GM23338 (cell line): ENCODE measurements at regions not wholly inside any gene's neighbourhood (a gene's known extent, or its start where the extent isn't known, plus 50 kb on each side); places are given as distances from the start of the nearest gene placed in this dataset.

ENCODE experiments used
- ATAC-seq: fragments of 200-7000 bp; cut with Tn5 transposase; 3 replicates; pipeline ENCODE4 v1.9.1; 2020
- DNase-seq: peaks from one replicate; pipeline ENCODE4 v3.0.0-alpha.2; 2015; ENCODE audit warnings: low spot score
- H2AFZ ChIP-seq: fragments of 200-600 bp; sonication (generic); 2 replicates; pipeline ENCODE4 v1.8.0; 2016; ENCODE audit warnings: antibody characterized with exemption, mild to moderate bottlenecking, moderate library complexity
- H3F3A ChIP-seq: fragments of 200-600 bp; sonication (generic); replicated peaks from 2 replicates; pipeline ENCODE4 v1.8.0; 2017; ENCODE audit warnings: antibody characterized with exemption, mixed run types, low read depth
- H3K27ac ChIP-seq: fragments of 200-600 bp; sonication (generic); 2 replicates; pipeline ENCODE4 v1.6.1; 2016; ENCODE audit warnings: low read depth
- H3K27me3 ChIP-seq: fragments of 200-600 bp; sonication (generic); 2 replicates; pipeline ENCODE4 v1.8.0; 2016; ENCODE audit warnings: mild to moderate bottlenecking, mixed run types, moderate library complexity; ENCODE audit not compliant: insufficient read depth
- H3K36me3 ChIP-seq: fragments of 200-600 bp; sonication (generic); 2 replicates; pipeline ENCODE4 v1.8.0; 2016; ENCODE audit warnings: mild to moderate bottlenecking; ENCODE audit not compliant: insufficient read depth
- H3K4me1 ChIP-seq: fragments of 200-600 bp; sonication (generic); 2 replicates; pipeline ENCODE4 v1.8.0; 2016; ENCODE audit warnings: mild to moderate bottlenecking, moderate library complexity; ENCODE audit not compliant: insufficient read depth
- H3K4me2 ChIP-seq: fragments of 200-600 bp; sonication (generic); 2 replicates; pipeline ENCODE4 v1.7.1; 2017; ENCODE audit warnings: mixed run types
- H3K4me3 ChIP-seq: fragments of 200-600 bp; sonication (generic); 2 replicates; pipeline ENCODE4 v1.6.1; 2016; ENCODE audit warnings: mixed run types
- H3K79me2 ChIP-seq: fragments of 200-600 bp; sonication (generic); replicated peaks from 2 replicates; pipeline ENCODE4 v1.8.0; 2017; ENCODE audit warnings: mild to moderate bottlenecking; ENCODE audit not compliant: insufficient read depth
- H3K9me2 ChIP-seq: fragments of 200-600 bp; sonication (generic); 2 replicates; pipeline ENCODE4 v1.8.0; 2017; ENCODE audit not compliant: insufficient read depth
- H4K20me1 ChIP-seq: fragments of 200-600 bp; sonication (generic); replicated peaks from 2 replicates; pipeline ENCODE4 v1.8.0; 2017; ENCODE audit warnings: mild to moderate bottlenecking; ENCODE audit not compliant: insufficient read depth
- H3K27ac Mint-ChIP-seq: 2 replicates; pipeline ENCODE4 v1.8.0; 2020; ENCODE audit warnings: inconsistent platforms, mild to moderate bottlenecking, moderate library complexity, mixed read lengths
- H3K27me3 Mint-ChIP-seq: 3 replicates; pipeline ENCODE4 v1.8.0; 2022; ENCODE audit warnings: low read depth, mild to moderate bottlenecking, moderate library complexity, mixed read lengths, inconsistent platforms; ENCODE audit not compliant: insufficient read depth, poor library complexity
- H3K36me3 Mint-ChIP-seq: 3 replicates; pipeline ENCODE4 v1.8.0; 2021; ENCODE audit warnings: low read depth, mild to moderate bottlenecking, inconsistent platforms, moderate library complexity, mixed read lengths
- H3K4me1 Mint-ChIP-seq: 3 replicates; pipeline ENCODE4 v1.8.0; 2020; ENCODE audit warnings: mild to moderate bottlenecking, inconsistent platforms, mixed read lengths
- H3K4me3 Mint-ChIP-seq: 3 replicates; pipeline ENCODE4 v1.8.0; 2021; ENCODE audit warnings: moderate library complexity, mild to moderate bottlenecking, inconsistent platforms, mixed read lengths
- H3K9me3 Mint-ChIP-seq: 3 replicates; pipeline ENCODE4 v1.8.0; 2020; ENCODE audit warnings: moderate library complexity, mild to moderate bottlenecking, inconsistent platforms, mixed read lengths
- CREB1 ChIP-seq: fragments of 250-450 bp; sonication (Bioruptor Pico); IDR thresholded peaks from 2 replicates; pipeline ENCODE4 v1.5.0; 2020; ENCODE audit warnings: low read depth, mild to moderate bottlenecking, moderate library complexity
- EZH2phosphoT487 ChIP-seq: fragments of 200-600 bp; sonication (generic); IDR thresholded peaks from one replicate; pipeline ENCODE4 v1.8.1; 2018; ENCODE audit warnings: antibody characterized with exemption; ENCODE audit not compliant: unreplicated experiment
- JUNB ChIP-seq: IDR thresholded peaks from one replicate; pipeline ENCODE4 v1.6.1; 2016; ENCODE audit warnings: antibody characterized with exemption; ENCODE audit not compliant: unreplicated experiment
- NANOG ChIP-seq: IDR thresholded peaks from 2 replicates; pipeline ENCODE4 v1.6.1; 2016; ENCODE audit warnings: antibody characterized with exemption, borderline replicate concordance
- POLR2AphosphoS5 ChIP-seq: IDR thresholded peaks from 2 replicates; pipeline ENCODE4 v1.6.1; 2016; ENCODE audit warnings: antibody characterized with exemption, low read depth
- STAT1 ChIP-seq: IDR thresholded peaks from one replicate; pipeline ENCODE4 v1.6.1; 2016; ENCODE audit warnings: antibody characterized with exemption; ENCODE audit not compliant: unreplicated experiment
- ZNF114 ChIP-seq: fragments of 250-450 bp; sonication (Bioruptor Pico); IDR thresholded peaks from 2 replicates; pipeline ENCODE4 v1.5.0; 2020; ENCODE audit warnings: mild to moderate bottlenecking, moderate library complexity
- ZNF331 ChIP-seq: fragments of 250-450 bp; sonication (Bioruptor Pico); IDR thresholded peaks from 2 replicates; pipeline ENCODE4 v1.5.0; 2020; ENCODE audit warnings: low read depth, mild to moderate bottlenecking, moderate library complexity
- TF ChIP-seq, protein P1 (sequence below), 2 experiments: fragments of 200-600 bp in 1 of 2; sonication (generic) in 1 of 2; conservative IDR thresholded peaks; 2 replicates each; pipeline versions ENCODE4 v1.5.1 to v1.6.1; 2016 to 2017; ENCODE audit warnings: antibody characterized with exemption in 2 of 2, low read depth in 2 of 2, mild to moderate bottlenecking in 2 of 2, moderate library complexity in 1 of 2
- TF ChIP-seq, protein P2 (sequence below): IDR thresholded peaks from 2 replicates; pipeline ENCODE4 v1.6.1; 2016; ENCODE audit warnings: antibody characterized with exemption
- TF ChIP-seq, protein P3 (sequence below): IDR thresholded peaks from one replicate; pipeline ENCODE4 v1.6.1; 2018; ENCODE audit warnings: antibody characterized with exemption; ENCODE audit not compliant: unreplicated experiment
- TF ChIP-seq, protein P4 (sequence below): fragments of 250-450 bp; sonication (Bioruptor Pico); IDR thresholded peaks from 2 replicates; pipeline ENCODE4 v1.5.0; 2020; ENCODE audit warnings: mild to moderate bottlenecking, moderate library complexity

DNA sequence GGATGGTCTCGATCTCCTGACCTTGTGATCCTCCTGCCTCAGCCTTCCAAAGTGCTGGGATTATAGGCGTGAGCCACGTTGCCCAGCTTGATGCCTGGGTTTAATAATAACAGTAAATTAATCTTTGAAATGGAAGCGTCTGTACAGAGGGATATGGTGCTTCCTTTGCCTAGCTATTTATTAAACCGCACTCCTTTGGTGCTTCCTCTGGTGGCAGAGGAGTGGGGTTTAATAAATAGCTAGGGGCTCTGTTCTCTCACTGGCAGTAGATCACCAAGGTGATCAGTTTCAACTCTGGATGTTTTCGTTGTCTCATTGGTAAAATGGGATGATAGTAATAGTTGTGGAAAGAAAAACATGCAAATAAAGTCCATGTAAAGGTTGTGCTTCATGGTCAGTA is 1122.5 kb upstream of the WWC1 start (continued):
- TF ChIP-seq, protein P1, sequence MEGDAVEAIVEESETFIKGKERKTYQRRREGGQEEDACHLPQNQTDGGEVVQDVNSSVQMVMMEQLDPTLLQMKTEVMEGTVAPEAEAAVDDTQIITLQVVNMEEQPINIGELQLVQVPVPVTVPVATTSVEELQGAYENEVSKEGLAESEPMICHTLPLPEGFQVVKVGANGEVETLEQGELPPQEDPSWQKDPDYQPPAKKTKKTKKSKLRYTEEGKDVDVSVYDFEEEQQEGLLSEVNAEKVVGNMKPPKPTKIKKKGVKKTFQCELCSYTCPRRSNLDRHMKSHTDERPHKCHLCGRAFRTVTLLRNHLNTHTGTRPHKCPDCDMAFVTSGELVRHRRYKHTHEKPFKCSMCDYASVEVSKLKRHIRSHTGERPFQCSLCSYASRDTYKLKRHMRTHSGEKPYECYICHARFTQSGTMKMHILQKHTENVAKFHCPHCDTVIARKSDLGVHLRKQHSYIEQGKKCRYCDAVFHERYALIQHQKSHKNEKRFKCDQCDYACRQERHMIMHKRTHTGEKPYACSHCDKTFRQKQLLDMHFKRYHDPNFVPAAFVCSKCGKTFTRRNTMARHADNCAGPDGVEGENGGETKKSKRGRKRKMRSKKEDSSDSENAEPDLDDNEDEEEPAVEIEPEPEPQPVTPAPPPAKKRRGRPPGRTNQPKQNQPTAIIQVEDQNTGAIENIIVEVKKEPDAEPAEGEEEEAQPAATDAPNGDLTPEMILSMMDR (conservative IDR thresholded peaks at IDR 0.05; ENCODE audit: low read depth in 2 of 2): no peak
- TF ChIP-seq POLR2AphosphoS5 (no peak), STAT1 (no peak), JUNB (no peak), EZH2phosphoT487 (no peak), CREB1 (no peak), ZNF331 (no peak)
- TF ChIP-seq, protein P2, sequence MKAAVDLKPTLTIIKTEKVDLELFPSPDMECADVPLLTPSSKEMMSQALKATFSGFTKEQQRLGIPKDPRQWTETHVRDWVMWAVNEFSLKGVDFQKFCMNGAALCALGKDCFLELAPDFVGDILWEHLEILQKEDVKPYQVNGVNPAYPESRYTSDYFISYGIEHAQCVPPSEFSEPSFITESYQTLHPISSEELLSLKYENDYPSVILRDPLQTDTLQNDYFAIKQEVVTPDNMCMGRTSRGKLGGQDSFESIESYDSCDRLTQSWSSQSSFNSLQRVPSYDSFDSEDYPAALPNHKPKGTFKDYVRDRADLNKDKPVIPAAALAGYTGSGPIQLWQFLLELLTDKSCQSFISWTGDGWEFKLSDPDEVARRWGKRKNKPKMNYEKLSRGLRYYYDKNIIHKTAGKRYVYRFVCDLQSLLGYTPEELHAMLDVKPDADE: no peak

DNA sequence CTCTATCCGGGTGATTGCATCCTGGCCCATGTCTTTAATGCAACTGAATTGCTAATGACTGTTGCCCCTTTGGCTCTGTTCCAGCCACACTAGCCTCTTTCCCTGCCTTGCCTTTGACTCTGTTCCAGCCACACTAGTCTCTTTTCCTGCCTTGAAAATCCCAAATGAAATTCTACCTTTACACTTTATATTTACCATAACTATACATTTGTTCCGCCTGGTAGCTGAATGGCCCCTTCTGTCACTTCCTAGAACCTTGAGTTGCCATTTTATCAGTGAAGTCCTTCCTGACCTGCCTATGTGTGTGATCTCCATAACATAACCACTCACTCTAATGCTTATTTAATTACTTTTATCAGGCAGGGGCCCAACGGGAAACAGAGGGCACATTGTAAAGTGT is 1120.4 kb upstream of the WWC1 start:
- no peaks in the 10 kb centered on the region for H3K27me3 Mint-ChIP-seq
- no peaks in the 10 kb centered on the region for H3K79me2 ChIP-seq
- H3K36me3 Mint-ChIP-seq: no peaks in the 10 kb centered on the region
- 0 out of 2 replicates have a peak overlapping the region, but pooled peaks have one; percentile 20 for H2AFZ ChIP-seq
- H3K4me2 ChIP-seq: no peak overlapping the region
- no peak for ATAC-seq
- peaks cover 29% of the 10 kb centered on the region for H3K4me1 Mint-ChIP-seq
- no peaks in the 10 kb centered on the region for H4K20me1 ChIP-seq
- H3K27me3 ChIP-seq: no peaks in the 10 kb centered on the region
- peaks cover 10% of the 10 kb centered on the region for H3K4me1 ChIP-seq
- H3K27ac Mint-ChIP-seq: no peak overlapping the region
- no peak overlapping the region for H3K4me3 ChIP-seq
- H3K27ac ChIP-seq: no peak overlapping the region
- H3K9me3 Mint-ChIP-seq: no peaks in the 10 kb centered on the region
- no peaks in the 10 kb centered on the region; the same call in 1 of the 2 replicates for H3K9me2 ChIP-seq
- no peak for DNase-seq
- H3F3A ChIP-seq: no peaks in the 10 kb centered on the region
- H3K4me3 Mint-ChIP-seq: no peak overlapping the region
- H3K36me3 ChIP-seq: no peaks in the 10 kb centered on the region
- no peak for TF ChIP-seq EZH2phosphoT487
- no peak for TF ChIP-seq JUNB
- TF ChIP-seq, protein P3, sequence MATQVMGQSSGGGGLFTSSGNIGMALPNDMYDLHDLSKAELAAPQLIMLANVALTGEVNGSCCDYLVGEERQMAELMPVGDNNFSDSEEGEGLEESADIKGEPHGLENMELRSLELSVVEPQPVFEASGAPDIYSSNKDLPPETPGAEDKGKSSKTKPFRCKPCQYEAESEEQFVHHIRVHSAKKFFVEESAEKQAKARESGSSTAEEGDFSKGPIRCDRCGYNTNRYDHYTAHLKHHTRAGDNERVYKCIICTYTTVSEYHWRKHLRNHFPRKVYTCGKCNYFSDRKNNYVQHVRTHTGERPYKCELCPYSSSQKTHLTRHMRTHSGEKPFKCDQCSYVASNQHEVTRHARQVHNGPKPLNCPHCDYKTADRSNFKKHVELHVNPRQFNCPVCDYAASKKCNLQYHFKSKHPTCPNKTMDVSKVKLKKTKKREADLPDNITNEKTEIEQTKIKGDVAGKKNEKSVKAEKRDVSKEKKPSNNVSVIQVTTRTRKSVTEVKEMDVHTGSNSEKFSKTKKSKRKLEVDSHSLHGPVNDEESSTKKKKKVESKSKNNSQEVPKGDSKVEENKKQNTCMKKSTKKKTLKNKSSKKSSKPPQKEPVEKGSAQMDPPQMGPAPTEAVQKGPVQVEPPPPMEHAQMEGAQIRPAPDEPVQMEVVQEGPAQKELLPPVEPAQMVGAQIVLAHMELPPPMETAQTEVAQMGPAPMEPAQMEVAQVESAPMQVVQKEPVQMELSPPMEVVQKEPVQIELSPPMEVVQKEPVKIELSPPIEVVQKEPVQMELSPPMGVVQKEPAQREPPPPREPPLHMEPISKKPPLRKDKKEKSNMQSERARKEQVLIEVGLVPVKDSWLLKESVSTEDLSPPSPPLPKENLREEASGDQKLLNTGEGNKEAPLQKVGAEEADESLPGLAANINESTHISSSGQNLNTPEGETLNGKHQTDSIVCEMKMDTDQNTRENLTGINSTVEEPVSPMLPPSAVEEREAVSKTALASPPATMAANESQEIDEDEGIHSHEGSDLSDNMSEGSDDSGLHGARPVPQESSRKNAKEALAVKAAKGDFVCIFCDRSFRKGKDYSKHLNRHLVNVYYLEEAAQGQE: no peak
- TF ChIP-seq, protein P4, sequence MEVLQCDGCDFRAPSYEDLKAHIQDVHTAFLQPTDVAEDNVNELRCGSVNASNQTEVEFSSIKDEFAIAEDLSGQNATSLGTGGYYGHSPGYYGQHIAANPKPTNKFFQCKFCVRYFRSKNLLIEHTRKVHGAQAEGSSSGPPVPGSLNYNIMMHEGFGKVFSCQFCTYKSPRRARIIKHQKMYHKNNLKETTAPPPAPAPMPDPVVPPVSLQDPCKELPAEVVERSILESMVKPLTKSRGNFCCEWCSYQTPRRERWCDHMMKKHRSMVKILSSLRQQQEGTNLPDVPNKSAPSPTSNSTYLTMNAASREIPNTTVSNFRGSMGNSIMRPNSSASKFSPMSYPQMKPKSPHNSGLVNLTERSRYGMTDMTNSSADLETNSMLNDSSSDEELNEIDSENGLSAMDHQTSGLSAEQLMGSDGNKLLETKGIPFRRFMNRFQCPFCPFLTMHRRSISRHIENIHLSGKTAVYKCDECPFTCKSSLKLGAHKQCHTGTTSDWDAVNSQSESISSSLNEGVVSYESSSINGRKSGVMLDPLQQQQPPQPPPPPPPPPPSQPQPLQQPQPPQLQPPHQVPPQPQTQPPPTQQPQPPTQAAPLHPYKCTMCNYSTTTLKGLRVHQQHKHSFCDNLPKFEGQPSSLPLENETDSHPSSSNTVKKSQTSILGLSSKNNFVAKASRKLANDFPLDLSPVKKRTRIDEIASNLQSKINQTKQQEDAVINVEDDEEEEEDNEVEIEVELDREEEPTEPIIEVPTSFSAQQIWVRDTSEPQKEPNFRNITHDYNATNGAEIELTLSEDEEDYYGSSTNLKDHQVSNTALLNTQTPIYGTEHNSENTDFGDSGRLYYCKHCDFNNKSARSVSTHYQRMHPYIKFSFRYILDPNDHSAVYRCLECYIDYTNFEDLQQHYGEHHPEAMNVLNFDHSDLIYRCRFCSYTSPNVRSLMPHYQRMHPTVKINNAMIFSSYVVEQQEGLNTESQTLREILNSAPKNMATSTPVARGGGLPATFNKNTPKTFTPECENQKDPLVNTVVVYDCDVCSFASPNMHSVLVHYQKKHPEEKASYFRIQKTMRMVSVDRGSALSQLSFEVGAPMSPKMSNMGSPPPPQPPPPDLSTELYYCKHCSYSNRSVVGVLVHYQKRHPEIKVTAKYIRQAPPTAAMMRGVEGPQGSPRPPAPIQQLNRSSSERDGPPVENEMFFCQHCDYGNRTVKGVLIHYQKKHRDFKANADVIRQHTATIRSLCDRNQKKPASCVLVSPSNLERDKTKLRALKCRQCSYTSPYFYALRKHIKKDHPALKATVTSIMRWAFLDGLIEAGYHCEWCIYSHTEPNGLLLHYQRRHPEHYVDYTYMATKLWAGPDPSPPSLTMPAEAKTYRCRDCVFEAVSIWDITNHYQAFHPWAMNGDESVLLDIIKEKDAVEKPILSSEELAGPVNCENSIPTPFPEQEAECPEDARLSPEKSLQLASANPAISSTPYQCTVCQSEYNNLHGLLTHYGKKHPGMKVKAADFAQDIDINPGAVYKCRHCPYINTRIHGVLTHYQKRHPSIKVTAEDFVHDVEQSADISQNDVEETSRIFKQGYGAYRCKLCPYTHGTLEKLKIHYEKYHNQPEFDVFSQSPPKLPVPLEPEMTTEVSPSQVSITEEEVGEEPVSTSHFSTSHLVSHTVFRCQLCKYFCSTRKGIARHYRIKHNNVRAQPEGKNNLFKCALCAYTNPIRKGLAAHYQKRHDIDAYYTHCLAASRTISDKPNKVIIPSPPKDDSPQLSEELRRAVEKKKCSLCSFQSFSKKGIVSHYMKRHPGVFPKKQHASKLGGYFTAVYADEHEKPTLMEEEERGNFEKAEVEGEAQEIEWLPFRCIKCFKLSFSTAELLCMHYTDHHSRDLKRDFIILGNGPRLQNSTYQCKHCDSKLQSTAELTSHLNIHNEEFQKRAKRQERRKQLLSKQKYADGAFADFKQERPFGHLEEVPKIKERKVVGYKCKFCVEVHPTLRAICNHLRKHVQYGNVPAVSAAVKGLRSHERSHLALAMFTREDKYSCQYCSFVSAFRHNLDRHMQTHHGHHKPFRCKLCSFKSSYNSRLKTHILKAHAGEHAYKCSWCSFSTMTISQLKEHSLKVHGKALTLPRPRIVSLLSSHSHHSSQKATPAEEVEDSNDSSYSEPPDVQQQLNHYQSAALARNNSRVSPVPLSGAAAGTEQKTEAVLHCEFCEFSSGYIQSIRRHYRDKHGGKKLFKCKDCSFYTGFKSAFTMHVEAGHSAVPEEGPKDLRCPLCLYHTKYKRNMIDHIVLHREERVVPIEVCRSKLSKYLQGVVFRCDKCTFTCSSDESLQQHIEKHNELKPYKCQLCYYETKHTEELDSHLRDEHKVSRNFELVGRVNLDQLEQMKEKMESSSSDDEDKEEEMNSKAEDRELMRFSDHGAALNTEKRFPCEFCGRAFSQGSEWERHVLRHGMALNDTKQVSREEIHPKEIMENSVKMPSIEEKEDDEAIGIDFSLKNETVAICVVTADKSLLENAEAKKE (CRISPR knock-in tag): no peak
- TF ChIP-seq CREB1: no peak
- TF ChIP-seq ZNF114 (CRISPR knock-in tag): no peak
- TF ChIP-seq, protein P2: no peak
- TF ChIP-seq NANOG: no peak
- no peak for TF ChIP-seq POLR2AphosphoS5
